Myocyte (in vitro differentiated cells): ENCODE measurements at regions not wholly inside any gene's neighbourhood (a gene's known extent, or its start where the extent isn't known, plus 50 kb on each side); places are given as distances from the start of the nearest gene placed in this dataset.
"Not testable (repeated sequence)": the region's sequence is repeated elsewhere in the genome, so short reads cannot be mapped to it uniquely, and the experiment has no call there.

Experiments used
- DNase-seq: peaks from one replicate; pipeline ENCODE4 v3.0.0-alpha.2; 2012; ENCODE audit warnings: low read depth

DNA sequence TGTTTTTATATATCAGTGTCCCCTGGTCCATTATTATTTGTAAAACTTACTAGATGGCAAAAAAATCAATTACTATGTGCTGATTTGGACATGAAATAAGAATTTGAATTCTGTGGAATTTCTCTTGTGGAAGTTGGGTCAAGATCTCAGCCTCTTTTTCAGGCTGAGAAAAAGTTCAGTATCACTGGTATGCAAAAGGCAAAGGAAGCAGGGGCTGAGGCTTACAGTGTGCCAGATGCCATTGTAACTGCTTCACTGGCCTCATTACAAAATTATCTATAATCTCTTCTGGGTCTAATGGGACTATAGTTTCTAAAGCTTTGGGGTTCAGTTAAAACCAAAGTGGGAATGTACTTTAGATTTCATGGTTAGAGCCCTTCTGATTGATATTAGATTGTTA, 125.9 kb upstream of the SLC7A14 start:
- no peak for DNase-seq

DNA sequence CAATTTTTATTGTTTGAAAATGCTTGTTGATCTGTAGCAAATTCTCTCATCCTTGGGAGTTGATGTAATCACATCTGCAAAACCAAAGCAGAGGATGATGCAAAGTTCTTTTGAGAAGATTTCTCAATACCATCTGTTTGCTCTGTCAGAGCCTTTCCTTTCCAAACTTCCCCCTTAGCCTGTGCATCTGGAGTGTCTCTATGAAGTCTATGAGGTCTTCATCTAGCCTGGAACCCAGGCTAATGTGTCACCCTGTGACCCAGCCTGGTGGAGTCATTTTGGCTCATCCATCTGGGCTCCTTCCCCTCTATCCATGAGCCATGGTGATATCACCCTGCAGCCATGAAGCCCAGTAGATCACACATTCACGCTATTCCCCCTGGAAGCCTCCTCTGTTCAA, 123.2 kb upstream of the SLC7A14 start:
- DNase-seq = peak; percentile 43

DNA sequence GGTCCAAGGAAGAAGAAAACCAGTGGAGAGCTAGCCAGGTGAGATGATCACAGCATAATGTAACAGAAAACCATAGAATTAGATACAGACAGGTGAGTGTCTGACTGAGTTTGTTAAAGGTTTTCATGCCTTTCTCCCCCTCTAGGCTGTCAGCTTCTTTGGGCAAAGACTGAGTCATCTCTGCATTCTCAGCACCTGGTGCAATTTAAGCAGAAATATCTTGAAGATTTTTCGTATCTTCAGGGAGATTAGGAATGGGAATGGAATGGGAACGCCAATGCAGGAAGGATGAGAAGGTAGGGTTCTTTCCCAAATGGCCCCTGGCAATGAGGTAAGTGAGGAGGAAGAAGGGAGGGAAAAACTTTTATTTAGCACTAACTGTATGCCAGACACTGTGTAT, 122.0 kb upstream of the SLC7A14 start:
- no peak for DNase-seq

DNA sequence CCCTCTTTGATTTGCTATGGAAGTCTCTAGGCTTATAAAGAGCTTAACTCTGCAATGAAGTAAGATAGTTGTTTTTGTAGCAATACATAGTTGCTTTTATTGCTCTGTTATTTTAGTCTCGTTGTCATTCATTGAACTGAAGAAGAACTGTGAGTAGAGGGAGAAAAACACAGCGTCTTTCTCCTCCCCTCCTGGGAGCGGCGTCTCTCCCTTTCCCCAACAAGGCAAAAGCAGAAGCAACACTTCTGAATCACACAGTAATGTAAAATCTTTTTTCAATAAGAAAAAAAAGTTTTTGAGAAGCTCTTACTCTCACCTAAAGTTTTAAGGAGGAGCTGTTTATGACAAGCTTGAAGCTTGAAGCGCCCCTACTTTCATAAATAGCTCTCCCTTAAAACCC, 119.3 kb upstream of the SLC7A14 start:
- no peak for DNase-seq

DNA sequence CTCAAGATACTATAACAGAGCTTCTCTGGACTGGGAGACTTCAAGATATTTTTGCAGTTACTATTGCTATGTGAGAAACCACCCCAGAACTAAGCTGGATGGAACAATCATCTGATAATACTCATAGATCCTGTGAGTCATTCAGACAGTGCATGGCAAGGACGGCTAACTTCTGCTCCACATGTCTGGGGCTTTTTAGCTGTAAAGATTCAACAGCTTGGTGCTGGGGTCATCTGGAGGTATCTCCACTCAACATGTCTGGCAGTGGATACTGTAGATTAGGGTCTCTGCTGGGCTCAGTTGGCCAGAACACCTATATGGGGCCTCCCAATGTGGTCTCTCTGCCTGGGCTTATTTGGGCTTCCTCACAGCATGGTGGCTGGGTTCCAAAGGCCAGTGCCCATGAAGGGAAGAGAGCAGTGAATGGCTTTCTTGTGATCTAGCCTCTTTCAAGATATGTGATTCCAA, 117.3 kb upstream of the SLC7A14 start:
- no peak for DNase-seq

DNA sequence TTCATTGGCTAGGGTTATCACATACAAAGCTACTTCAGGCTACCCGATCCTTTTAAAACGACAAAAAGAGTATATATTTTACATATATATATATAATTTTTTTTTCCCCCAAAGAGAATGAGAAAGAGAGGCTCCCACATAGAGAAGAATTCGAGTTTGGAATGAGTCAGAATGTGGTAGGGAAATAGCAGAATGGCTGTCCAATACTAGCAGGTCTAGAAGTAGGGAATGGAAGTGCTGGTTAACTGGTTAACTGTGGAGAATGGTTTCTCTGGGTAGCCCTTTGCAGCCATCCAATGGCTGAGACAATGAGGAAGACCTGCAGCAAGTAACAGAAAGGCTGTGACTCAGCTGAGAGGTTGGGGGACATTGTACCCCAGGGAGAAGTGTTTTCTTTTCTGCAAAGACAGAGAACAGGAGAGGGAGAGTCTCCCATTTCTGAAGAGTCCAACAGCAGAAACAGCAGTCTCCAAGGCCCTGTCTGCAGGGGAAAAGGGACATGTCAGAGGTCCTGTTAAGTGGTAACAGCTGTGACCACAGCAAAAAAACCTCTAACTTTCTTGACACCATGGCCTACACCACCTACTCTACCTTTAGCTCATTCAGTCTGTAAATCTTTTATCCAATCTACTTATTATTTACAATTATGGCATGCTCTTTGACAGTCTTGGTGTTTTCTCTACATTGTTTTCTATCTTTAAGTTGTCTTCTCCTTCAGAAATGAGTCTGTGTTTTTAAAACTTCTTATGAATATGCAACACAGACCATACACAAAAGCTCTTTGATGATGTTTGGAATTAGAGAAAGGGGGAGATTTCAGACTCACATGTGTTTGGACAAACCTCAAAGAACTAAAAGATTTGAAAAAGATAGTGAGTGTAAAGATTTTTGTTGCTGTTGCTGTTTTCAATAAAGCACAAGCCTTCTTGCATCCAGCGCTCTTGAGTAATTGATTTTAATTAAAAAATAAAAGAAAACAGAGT, 116.1 kb upstream of the SLC7A14 start:
- DNase-seq = peak; percentile 82

DNA sequence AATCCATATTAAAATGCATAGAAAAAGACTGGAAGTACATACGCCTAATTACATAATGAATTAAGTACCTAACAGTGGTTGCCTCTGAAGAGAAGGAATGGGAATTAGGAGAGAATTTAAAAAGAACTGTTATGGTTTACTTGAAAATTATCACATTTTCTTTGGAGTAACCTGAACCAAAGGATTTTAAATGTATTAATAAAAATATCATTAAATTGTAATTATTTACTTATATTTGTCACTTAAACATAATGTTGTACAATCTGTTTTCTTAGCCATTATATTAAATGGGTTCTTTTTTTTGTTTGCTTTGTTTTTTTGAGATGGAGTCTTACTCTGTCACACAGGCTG, 114.2 kb upstream of the SLC7A14 start:
- no peak for DNase-seq

DNA sequence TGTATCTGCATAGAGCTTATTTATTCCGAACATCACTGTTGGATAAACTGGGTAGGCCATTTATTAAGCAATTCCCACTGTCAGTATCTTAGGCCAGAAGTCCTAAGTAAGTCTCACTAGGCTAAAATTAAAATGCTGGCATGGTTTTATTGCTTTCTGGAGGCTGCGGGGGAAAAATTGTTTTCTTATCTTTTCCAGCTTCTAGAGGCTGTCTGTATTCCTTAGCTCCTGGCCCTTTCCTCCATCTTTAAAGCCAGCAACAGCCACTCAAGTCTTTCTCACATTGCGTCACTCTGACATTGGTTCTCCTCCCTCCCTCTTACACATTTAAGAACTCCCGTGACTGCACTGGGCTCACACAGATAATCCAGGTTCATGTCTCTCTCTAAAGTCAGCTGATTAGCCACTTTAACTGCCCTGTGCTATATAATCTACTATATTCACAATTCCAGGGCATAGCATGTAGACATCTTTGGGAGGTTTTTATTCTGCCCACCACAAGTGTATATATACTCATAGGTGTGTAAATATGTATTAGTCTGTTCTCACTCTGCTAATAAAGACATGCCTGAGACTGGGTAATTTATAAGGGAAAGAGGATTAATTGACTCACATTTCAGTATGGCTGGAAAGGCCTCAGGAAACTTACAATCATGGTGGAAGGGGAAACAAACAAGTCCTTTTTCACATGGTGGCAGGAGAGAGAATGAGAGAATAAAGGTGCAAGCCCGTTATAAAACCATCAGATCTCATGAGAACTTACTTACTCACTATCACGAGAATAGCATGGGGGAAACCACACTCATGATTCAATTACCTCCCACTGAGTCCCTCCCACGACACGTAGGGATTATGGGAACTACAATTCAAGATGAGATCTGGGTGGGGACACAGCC, 113.5 kb upstream of the SLC7A14 start:
- peak; percentile 42 for DNase-seq

DNA sequence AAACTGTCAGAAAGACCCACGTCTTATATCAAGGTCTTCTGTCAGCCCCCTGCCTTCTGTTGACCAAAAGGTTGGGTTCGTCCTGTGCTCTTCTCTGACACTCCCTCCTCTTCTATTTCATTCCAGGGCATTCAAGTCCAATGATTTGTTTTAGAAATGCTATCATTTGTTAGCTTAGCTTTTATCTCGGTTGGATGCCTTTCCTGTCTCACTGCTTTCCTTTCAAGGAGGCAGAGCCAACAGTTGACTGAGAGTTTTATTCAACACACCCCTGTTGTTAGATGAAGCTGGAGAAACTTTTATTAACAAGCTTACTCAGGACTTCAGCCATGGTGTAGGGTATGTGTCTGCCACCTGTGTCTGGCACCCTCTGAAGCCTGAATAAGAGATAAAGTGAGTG, 112.0 kb upstream of the SLC7A14 start:
- DNase-seq = no peak

DNA sequence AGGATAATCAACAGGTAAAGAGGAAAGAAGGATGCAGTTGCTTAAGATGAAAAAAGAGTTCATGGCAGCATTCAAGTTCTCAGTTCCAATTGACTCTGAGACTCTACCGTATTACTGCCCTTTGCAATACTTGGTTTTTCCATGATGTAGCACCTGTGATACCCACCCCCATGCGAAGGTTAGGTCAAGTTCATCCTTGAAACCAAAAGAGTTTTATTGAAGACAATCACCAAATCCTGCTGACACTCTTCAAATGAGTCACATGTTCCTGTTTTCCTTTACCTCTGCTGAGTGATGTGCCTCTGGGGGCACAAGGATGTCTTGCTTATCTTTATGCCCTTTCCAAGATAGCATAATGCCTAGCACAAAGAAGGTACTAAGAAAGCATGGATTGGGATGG, 111.3 kb upstream of the SLC7A14 start:
- DNase-seq = no peak

DNA sequence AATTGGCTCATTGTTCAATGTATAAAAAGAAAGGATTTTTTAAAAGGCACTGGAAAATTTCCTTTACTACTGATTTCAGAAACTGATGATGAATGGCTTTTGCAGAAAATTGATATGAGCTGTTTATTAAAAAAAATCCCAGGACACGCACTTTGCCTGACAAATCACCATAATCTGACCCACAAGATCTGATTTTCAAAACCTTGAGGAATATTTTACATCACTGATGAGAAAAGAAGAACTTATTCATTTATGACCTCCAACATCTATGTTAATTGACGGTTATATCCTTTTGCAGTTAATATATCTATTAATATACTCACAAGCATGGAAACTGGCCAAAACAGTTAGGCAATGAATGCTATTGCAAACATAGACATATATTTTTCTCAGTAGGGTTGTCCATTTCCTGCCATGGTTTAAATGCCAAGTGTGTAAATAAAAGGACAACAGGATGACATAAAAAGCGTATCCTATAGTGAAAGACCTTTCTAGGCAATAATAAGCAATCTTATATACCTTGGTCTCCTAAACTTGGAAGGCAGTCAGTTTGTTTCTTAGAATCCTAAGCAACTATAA, 109.7 kb upstream of the SLC7A14 start:
- DNase-seq = no peak

DNA sequence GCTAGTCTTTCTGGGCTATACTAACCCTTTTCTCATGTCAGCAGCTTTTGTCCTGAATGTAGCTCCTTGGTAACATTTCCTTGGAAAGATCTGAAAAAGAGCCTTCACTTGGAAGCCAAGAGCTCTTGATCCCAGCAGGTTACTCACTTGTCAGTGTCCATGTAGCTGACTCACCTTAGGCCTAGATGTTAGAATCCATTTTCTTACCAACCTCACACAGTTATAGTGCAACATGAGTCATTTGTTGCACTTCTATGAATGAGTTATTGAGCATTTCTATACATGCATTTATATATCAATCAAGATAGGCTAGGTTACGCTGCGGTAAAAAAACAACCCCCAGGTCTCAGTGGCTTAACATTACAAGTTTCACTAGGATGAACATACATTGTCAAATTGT, 106.8 kb upstream of the SLC7A14 start:
- DNase-seq = no peak

DNA sequence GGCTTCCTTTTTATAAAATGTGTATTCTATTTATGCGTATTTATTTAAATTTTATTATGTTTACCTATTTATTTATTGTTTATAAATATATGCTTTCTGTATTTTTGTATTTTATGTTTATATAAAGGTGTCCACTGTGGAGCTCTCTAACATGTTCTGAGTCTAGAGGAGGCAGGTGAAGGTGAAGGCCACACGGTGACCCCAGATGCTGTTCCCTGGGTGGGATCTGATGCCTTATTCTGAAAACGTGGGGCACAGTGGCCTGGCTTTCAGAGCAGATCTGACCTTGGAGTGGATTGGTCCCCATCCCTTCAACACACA, 104.7 kb upstream of the SLC7A14 start:
- no peak for DNase-seq

DNA sequence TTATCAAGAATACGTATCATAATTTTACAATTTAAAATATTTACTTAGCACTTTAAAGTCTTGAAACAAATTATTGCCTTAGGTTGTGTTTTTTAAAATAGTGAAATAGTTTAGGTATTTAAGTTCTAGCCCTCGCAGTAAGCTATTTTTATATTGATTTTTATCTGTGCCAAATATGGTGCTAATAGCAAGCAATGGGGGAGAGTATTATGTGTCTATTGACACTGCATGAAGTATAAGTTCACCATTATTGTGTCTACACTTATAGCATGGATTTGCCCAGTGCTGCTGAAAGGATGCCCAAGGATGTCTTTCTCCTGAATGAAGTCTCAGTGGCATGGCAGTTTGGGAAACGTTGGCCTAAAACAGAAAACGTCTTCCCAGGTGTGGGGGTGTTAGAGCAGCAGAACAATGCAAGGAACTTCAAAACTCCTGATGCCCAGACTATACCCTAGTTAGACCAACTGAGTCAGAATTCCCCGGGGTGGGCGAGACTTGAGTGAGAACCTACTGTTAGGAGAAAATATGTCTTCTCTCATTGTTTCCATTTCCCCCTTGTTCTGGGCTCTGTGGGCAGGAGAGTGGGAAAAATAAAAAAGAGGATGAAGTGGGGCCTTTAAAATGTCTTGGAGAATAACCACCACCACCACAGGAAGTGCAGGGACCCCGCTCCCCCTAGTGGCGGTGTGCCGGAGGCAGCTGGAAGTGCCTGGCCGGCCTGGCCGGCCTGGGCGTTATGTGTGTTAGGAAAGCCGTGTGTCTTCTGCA, 104.2 kb upstream of the SLC7A14 start:
- DNase-seq = peak; percentile 56

DNA sequence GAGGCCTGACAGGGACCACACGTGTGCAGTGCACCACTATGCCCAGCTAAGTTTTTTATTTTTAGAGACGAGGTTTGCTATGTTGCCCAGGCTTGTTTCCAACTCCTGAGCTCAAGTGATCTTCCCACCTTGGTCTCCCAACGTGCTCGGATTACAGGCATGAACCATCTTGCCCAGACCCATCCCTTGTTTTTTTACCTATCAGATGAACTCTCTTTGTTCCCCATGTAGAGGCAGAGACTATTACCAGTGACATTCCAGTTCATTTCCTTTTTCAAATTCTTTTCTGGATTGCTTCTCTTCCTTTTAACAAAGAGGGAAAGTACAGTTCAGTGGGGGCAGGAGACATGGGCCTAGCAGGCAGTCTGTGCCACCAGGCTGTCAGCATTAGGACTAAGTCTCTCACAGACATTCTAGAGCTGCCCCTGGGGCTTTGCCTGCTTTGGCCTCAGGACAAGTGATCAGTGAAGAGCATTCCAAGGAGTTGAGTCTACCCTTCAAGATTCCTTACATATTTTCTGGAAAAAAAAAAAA, 103.5 kb upstream of the SLC7A14 start:
- peak; percentile 74 for DNase-seq

DNA sequence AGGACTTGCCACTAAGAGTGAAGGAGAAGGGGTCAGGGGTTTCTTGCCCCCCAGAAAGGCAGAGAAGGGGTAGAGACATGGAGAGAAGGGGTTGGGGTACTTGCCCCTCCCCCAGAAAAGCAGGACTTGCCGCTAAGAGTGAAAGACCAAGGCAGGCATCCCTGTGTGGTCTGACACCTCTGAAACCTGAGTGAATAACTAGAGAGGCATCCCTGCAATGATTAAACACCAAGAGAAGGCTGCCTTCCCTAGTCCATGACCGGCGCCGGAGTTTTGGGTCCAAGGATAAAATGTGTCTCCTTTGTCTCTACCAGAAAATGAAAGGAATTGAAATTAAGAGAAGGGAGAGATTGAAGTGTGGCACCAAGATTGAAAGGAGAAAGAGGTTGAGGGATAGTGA, 102.3 kb upstream of the SLC7A14 start:
- not testable (repeated sequence) for DNase-seq

DNA sequence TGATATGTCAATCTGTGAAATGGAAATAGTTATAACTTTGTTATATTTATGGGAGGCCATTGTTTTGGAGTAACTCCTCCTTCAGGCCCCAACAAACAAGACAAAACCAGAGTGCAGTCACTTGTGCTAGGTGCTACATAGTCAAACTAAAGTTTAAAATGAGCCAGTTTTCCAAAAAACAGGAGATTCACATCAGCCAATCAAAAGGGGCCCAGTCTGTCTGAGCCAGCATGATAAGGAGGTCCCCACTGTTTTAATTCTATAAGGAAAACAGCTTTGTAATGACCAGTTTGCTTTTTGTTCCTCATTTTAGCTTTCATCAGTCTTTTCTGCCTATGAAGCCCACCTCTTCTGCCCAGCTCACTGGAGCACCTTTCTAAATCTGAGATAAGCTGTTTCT, 94.7 kb upstream of the SLC7A14 start:
- DNase-seq = no peak

DNA sequence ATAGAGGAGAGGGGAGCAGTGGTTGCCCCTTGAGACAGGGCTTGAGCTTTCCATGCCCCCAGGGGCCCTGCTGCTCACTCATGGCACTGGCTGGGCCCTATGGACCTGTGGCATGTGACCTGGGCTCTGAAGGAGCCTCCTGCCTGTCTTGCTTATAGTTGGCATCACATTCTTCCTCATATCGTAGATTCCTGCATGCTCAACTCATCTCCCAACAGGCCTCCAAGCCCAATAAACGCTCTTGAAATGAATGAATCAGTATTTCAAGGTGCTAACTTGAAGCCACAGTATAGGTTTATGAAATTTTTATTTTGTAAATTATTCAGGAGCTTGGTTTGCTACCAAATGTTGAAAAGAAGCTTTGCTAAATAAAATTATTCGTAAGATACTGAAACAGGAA, 93.3 kb upstream of the SLC7A14 start:
- no peak for DNase-seq

DNA sequence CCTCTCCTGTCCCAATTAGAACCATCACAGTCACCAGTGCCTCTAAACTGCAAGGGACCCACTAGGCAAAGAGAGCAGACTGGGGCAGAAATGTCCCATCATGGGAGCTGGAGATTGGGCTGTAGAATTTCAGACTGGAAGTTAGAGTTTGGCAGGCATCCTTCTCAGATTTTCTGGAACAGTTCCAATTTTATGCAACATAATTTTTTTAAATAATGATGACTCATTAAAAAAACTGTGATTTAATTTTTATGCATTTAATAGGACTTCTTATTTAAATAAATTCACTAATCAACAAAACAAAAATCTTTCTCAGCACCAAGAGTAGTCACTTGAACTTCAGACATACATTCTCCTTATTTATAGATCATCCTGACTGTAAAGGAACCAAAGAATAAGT, 84.6 kb upstream of the SLC7A14 start:
- peak; percentile 7 for DNase-seq

DNA sequence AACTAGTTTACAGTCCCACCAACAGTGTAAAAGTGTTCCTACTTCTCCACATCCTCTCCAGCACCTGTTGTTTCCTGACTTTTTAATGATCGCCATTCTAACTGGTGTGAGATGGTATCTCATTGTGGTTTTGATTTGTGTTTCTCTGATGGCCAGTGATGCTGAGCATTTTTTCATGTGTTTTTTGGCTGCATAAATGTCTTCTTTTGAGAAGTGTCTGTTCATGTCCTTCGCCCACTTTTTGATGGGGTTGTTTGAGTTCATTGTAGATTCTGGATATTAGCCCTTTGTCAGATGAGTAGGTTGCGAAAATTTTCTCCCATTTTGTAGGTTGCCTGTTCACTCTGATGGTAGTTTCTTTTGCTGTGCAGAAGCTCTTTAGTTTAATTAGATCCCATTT, 77.1 kb upstream of the SLC7A14 start:
- not testable (repeated sequence) for DNase-seq

DNA sequence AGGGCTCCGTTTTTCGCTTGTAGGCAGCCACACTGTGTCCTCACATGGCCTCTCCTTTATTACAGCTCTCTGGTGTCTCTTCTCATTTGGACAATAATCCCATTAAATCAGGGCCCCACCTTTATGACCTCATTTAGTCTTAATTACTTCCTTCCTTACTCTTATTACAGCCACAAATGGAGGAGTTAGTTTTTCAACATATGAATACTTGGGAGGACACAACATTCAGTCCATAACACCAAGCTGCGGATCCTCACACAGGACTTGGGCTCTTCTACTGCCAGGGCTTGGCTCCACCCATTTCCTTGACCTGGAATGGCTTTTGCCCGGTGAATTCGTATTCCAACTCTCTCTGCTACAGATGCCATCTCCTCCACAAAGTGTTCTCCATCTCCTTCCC, 74.3 kb upstream of the SLC7A14 start:
- DNase-seq = no peak
